HEK293 (cell line): ENCODE measurements at regions not wholly inside any gene's neighbourhood (a gene's known extent, or its start where the extent isn't known, plus 50 kb on each side); places are given as distances from the start of the nearest gene placed in this dataset.

Experiments
- ZNF121 ChIP-seq: fragments of 450-650 bp; formaldehyde crosslinking; IDR thresholded peaks from 2 replicates; pipeline ENCODE4 v1.5.1; 2016; ENCODE audit warnings: missing biosample characterization, missing genetic modification characterization
- ZNF677 ChIP-seq: fragments of 450-650 bp; IDR thresholded peaks from 2 replicates; pipeline ENCODE4 v1.5.0; 2018; ENCODE audit warnings: missing biosample characterization, mild to moderate bottlenecking, missing genetic modification characterization, moderate library complexity

GRCh38 chr12:125944446-125944845 is 879.2 kb downstream of the AACS start:
- TF ChIP-seq ZNF121: no peak
- TF ChIP-seq ZNF677: no peak
